ENCODE measurements at regions not wholly inside any gene's neighbourhood (a gene's known extent, or its start where the extent isn't known, plus 50 kb on each side); places are given as distances from the start of the nearest gene placed in this dataset.
"Not testable (repeated sequence)": the region's sequence is repeated elsewhere in the genome, so short reads cannot be mapped to it uniquely, and the experiment has no call there.

DNA sequence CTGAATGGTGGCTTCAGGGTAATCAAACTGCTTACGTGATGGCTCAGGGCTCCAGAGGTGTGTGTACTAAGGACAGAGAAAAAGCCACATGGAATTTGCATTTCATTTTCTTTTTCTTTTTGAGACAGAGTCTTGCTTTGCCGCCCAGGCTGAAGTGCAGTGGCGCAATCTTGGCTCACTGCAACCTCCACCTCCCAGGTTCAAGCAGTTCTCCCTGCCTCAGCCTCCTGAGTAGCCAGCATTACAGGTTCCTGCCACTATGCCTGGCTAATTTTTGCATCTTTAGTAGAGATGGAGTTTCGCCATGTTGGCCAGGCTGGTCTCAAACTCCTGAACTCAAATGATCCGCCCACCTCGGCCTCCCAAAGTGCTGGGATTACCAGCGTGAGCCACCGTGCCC, 103.7 kb upstream of the CLINT1 start:
- TF ChIP-seq, protein P1, sequence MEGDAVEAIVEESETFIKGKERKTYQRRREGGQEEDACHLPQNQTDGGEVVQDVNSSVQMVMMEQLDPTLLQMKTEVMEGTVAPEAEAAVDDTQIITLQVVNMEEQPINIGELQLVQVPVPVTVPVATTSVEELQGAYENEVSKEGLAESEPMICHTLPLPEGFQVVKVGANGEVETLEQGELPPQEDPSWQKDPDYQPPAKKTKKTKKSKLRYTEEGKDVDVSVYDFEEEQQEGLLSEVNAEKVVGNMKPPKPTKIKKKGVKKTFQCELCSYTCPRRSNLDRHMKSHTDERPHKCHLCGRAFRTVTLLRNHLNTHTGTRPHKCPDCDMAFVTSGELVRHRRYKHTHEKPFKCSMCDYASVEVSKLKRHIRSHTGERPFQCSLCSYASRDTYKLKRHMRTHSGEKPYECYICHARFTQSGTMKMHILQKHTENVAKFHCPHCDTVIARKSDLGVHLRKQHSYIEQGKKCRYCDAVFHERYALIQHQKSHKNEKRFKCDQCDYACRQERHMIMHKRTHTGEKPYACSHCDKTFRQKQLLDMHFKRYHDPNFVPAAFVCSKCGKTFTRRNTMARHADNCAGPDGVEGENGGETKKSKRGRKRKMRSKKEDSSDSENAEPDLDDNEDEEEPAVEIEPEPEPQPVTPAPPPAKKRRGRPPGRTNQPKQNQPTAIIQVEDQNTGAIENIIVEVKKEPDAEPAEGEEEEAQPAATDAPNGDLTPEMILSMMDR (conservative IDR thresholded peaks at IDR 0.05 in 1 of 2, IDR thresholded peaks at IDR 0.05 in 1 of 2; ENCODE audit: extremely low read depth in 1 of 2, insufficient read depth in 1 of 2, low read depth in 1 of 2, low read length in 2 of 2), result not testable (repeated sequence)
- not testable (repeated sequence) for TF ChIP-seq EZH2 (IDR thresholded peaks at IDR 0.05; ENCODE audit: borderline replicate concordance, low read length)
